OCI-LY7 (cell line): ENCODE measurements at regions not wholly inside any gene's neighbourhood (a gene's known extent, or its start where the extent isn't known, plus 50 kb on each side); places are given as distances from the start of the nearest gene placed in this dataset.

ENCODE experiments used
- CTCF ChIP-seq: fragments of 200-600 bp; sonication (generic); conservative IDR thresholded peaks from 2 replicates; pipeline ENCODE4 v1.5.1; 2014; ENCODE audit warnings: mild to moderate bottlenecking, antibody characterized with exemption, low read length, moderate library complexity, mixed read lengths
- EZH2phosphoT487 ChIP-seq: fragments of 200-600 bp; sonication (generic); IDR thresholded peaks from 2 replicates; pipeline ENCODE4 v1.6.1; 2018; ENCODE audit warnings: low read depth, borderline replicate concordance, mild to moderate bottlenecking, mixed run types, antibody characterized with exemption, low read length, moderate library complexity, mixed read lengths

- TF ChIP-seq CTCF (no peak), EZH2phosphoT487 (no peak)
These were observed 169.5 kb upstream of the RIPOR2 start for GRCh38 chr6:25105070-25105925.
